HepG2 (cell line): ENCODE measurements at regions not wholly inside any gene's neighbourhood (a gene's known extent, or its start where the extent isn't known, plus 50 kb on each side); places are given as distances from the start of the nearest gene placed in this dataset.

Experiments
- ATAC-seq: fragments of 200-7000 bp; cut with Tn5 transposase; 3 replicates; pipeline ENCODE4 v1.9.1; 2020; ENCODE audit warnings: mild to moderate bottlenecking, moderate library complexity
- BruUV-seq: library from RNA; stranded (reverse); fragments of 400-500 nt; replicated peaks from 2 replicates; lab custom pipeline; 2021; lab: Mats Ljungman, UMichigan
- CTCF ChIA-PET: fragments of 300-600 bp; formaldehyde crosslinking; extraction: SDS; loops from one replicate; lab custom pipeline; 2021; ENCODE audit warnings: low total read pairs, inconsistent platforms, low intra/inter-chr PET ratio; lab: Yijun Ruan, JAX
- POLR2A ChIA-PET: fragments of 350-600 bp; sonication (Branson Sonifier 250); formaldehyde crosslinking; loops from one replicate; lab custom pipeline; 2020; ENCODE audit warnings: antibody characterized with exemption, inconsistent platforms; lab: Yijun Ruan, JAX
- DNase-seq: peaks from one replicate; pipeline ENCODE4 v3.0.0-alpha.2; 2015; ENCODE audit warnings: low spot score
- FAIRE-seq: peaks from 3 replicates; lab custom pipeline; 2011; peaks lifted over from hg19 to GRCh38; lab: Jason Lieb, UNC
- H2AFZ ChIP-seq: one replicate; pipeline ENCODE4 v1.6.1; 2011; ENCODE audit warnings: low read length, inconsistent platforms
- H3K27ac ChIP-seq: fragments of 300-600 bp; 3 replicates; pipeline ENCODE4 v1.8.0; 2011; ENCODE audit warnings: mixed run types, mild to moderate bottlenecking, mixed read lengths, low read length, inconsistent platforms; ENCODE audit not compliant: insufficient read depth; ENCODE audit errors: extremely low read length
- H3K27me3 ChIP-seq, 2 experiments: fragments of 200-600 bp in 1 of 2; 2 replicates in 1 of 2; 3 replicates in 1 of 2; pipeline versions ENCODE4 v1.6.0 to v1.8.0; 2011; ENCODE audit warnings: low read length in 2 of 2, mild to moderate bottlenecking in 2 of 2, moderate library complexity in 2 of 2, inconsistent platforms in 1 of 2; ENCODE audit not compliant: insufficient read depth in 2 of 2, control insufficient read depth in 1 of 2
- H3K36me3 ChIP-seq, 2 experiments: fragments of 200-600 bp in 1 of 2; replicated peaks in 1 of 2; 2 replicates in 1 of 2; 3 replicates in 1 of 2; pipeline versions ENCODE4 v1.5.1 to v1.8.0; 2011; ENCODE audit warnings: low read length in 2 of 2, inconsistent platforms in 1 of 2; ENCODE audit not compliant: insufficient read depth in 2 of 2, control insufficient read depth in 1 of 2
- H3K4me1 ChIP-seq: 2 replicates; pipeline ENCODE4 v1.5.1; 2012; ENCODE audit warnings: low read length, inconsistent platforms; ENCODE audit not compliant: insufficient read depth
- H3K4me2 ChIP-seq: 2 replicates; pipeline ENCODE4 v1.6.0; 2011; ENCODE audit warnings: low read depth, low read length, inconsistent platforms
- H3K4me3 ChIP-seq, 3 experiments: fragments of 200-600 bp in 1 of 3; sonication (generic), shearing (Covaris generic) in 1 of 3; replicated peaks in 1 of 3; 2 replicates each; pipeline ENCODE4 v1.5.1; 2011 to 2016; ENCODE audit warnings: low read length in 3 of 3, inconsistent platforms in 2 of 3, low read depth in 2 of 3, mild to moderate bottlenecking in 2 of 3, control low read depth in 1 of 3, mixed read lengths in 1 of 3; ENCODE audit not compliant: insufficient read depth in 1 of 3
- H3K79me2 ChIP-seq: one replicate; pipeline ENCODE4 v1.6.1; 2011; ENCODE audit warnings: low read length, inconsistent platforms; ENCODE audit not compliant: insufficient read depth
- H3K9ac ChIP-seq: 2 replicates; pipeline ENCODE4 v1.6.0; 2011; ENCODE audit warnings: mild to moderate bottlenecking, low read depth, low read length, inconsistent platforms; ENCODE audit not compliant: insufficient read depth
- H3K9me3 ChIP-seq: 2 replicates; pipeline ENCODE4 v1.5.1; 2012; ENCODE audit warnings: mild to moderate bottlenecking, low read length
- H4K20me1 ChIP-seq: 2 replicates; pipeline ENCODE4 v1.6.0; 2011; ENCODE audit warnings: inconsistent platforms, mild to moderate bottlenecking, low read length, moderate library complexity; ENCODE audit not compliant: insufficient read depth
- GFI1 ChIP-seq: sonication (generic); formaldehyde crosslinking; IDR thresholded peaks from 2 replicates; pipeline ENCODE4 v1.5.0; 2020; ENCODE audit warnings: missing genetic modification reagents, mild to moderate bottlenecking, borderline replicate concordance
- NCOA2 ChIP-seq: sonication (generic); formaldehyde crosslinking; IDR thresholded peaks from 2 replicates; pipeline ENCODE4 v1.8.0; 2022; ENCODE audit warnings: inconsistent platforms
- SRF ChIP-seq: IDR thresholded peaks from 2 replicates; pipeline ENCODE4 v1.6.1; 2011; ENCODE audit warnings: mild to moderate bottlenecking, low read depth, low read length, moderate library complexity
- ZNF12 ChIP-seq: sonication (generic); formaldehyde crosslinking; IDR thresholded peaks from 2 replicates; pipeline ENCODE4 v1.5.0; 2020; ENCODE audit warnings: missing genetic modification reagents
- ZNF432 ChIP-seq: sonication (generic); formaldehyde crosslinking; IDR thresholded peaks from 2 replicates; pipeline ENCODE4 v1.5.0; 2020; ENCODE audit warnings: missing genetic modification reagents, mild to moderate bottlenecking, borderline replicate concordance
- ZNF556 ChIP-seq: sonication (generic); formaldehyde crosslinking; IDR thresholded peaks from 2 replicates; pipeline ENCODE4 v1.4.0; 2020; ENCODE audit warnings: mild to moderate bottlenecking, missing genetic modification reagents, borderline replicate concordance
- ZNF788 ChIP-seq: sonication (generic); formaldehyde crosslinking; IDR thresholded peaks from 2 replicates; pipeline ENCODE4 v1.5.0; 2020; ENCODE audit warnings: mild to moderate bottlenecking, missing genetic modification reagents, borderline replicate concordance
- WGBS: methylation state at CpG from one replicate; pipeline ENCODE4 v1.1.6; 2017; ENCODE audit warnings: low lambda C conversion rate; 5-methylcytosine and 5-hydroxymethylcytosine counted together
- in situ Hi-C: cut with HindIII; loops from 2 replicates; pipeline ENCODE4 v1.10.0; 2017; ENCODE audit warnings: low pct_unique_long_range_greater_than_20kb; ENCODE audit not compliant: extremely low pct_ligation_motif_present
- intact Hi-C: fragments of 100-400 bp; cut with micrococcal nuclease; formaldehyde crosslinking; loops from one replicate; pipeline ENCODE4 v1.10.0; 2022; ENCODE audit not compliant: unreplicated experiment
- TF ChIP-seq, protein P1 (sequence below): sonication (generic); formaldehyde crosslinking; IDR thresholded peaks from 2 replicates; pipeline ENCODE4 v1.4.0; 2020; ENCODE audit warnings: mild to moderate bottlenecking, missing genetic modification reagents
- TF ChIP-seq, protein P2 (sequence below): sonication (generic); formaldehyde crosslinking; IDR thresholded peaks from 2 replicates; pipeline ENCODE4 v1.8.1; 2023; ENCODE audit warnings: mild to moderate bottlenecking, missing genetic modification reagents
- TF ChIP-seq, protein P3 (sequence below): sonication (generic); formaldehyde crosslinking; IDR thresholded peaks from 2 replicates; pipeline ENCODE4 v1.8.1; 2023; ENCODE audit warnings: missing genetic modification reagents, mild to moderate bottlenecking, borderline replicate concordance

DNA sequence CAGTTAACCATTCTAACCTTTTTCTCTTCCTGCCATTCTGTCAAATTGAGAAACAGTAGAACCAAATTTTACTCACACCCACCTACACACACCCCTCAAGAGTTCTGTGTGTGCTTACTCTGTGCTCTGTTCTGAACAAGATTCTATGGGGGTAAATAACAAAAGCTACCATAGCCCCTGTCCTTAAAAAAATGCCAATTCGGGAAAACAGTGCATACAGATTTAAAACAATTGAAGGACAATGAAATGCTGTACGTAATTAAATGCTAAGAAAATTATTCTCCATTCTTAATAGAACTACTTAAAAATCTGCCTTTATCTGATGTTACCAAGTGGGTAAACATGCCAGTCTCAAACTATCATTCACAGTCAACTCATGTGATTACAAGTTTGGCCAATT lies 1107.5 kb downstream of the TUSC7 start:
- H3K4me3 ChIP-seq: no peak overlapping the region
- POLR2A ChIA-PET: no interaction called here

DNA sequence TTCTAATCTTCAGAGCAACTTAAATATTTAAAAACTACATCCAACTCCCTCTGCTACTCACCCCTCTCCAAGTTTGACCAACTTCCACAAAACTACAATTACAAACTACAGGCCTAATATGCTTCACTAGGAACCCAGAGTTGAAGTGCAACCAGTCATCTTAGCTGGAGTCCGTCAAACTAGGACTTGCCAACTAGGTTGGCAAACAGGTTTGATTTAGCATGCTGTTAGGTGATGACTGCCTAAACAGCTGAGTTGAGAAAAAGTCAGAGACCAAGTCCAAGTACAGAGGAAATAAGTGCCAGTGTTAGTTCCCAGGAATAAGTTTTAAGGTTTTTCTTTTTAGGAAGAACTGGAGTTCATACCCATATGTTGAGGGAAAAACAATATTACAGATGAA lies 1109.0 kb downstream of the TUSC7 start:
- WGBS: 53% methylated on average over 1 of the region's 1 CpG
- no peak for DNase-seq
- Histone ChIP-seq H3K36me3 (no peaks in the 10 kb centered on the region), H3K27me3 (no peaks in the 10 kb centered on the region), H3K4me2 (no peak overlapping the region), H3K4me3 (no peak overlapping the region), H3K9me3 (no peaks in the 10 kb centered on the region), H4K20me1 (no peaks in the 10 kb centered on the region), H3K4me1 (no peaks in the 10 kb centered on the region), H3K79me2 (no peaks in the 10 kb centered on the region), H3K27ac (no peak overlapping the region), H3K9ac (no peak overlapping the region), H2AFZ (no peak overlapping the region)
- intact Hi-C loops: no loop called here
- in situ Hi-C loops: no loop called here
- POLR2A ChIA-PET: no interaction called here
- no peak for ATAC-seq
- no peak for FAIRE-seq
- BruUV-seq: no TSS peak
- CTCF ChIA-PET: no interaction called here
- no peak for TF ChIP-seq GFI1 (CRISPR knock-in tag)
- TF ChIP-seq SRF: no peak
- no peak for TF ChIP-seq ZNF432 (CRISPR knock-in tag)
- TF ChIP-seq, protein P1, sequence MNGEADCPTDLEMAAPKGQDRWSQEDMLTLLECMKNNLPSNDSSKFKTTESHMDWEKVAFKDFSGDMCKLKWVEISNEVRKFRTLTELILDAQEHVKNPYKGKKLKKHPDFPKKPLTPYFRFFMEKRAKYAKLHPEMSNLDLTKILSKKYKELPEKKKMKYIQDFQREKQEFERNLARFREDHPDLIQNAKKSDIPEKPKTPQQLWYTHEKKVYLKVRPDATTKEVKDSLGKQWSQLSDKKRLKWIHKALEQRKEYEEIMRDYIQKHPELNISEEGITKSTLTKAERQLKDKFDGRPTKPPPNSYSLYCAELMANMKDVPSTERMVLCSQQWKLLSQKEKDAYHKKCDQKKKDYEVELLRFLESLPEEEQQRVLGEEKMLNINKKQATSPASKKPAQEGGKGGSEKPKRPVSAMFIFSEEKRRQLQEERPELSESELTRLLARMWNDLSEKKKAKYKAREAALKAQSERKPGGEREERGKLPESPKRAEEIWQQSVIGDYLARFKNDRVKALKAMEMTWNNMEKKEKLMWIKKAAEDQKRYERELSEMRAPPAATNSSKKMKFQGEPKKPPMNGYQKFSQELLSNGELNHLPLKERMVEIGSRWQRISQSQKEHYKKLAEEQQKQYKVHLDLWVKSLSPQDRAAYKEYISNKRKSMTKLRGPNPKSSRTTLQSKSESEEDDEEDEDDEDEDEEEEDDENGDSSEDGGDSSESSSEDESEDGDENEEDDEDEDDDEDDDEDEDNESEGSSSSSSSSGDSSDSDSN (CRISPR knock-in tag): no peak
- TF ChIP-seq NCOA2: no peak
- TF ChIP-seq ZNF12 (CRISPR knock-in tag): no peak
- no peak for TF ChIP-seq ZNF556 (CRISPR knock-in tag)
- TF ChIP-seq ZNF788: no peak

More for the DNA sequence above, 1107.5 kb downstream of the TUSC7 start:
- Histone ChIP-seq H3K4me1 (no peaks in the 10 kb centered on the region), H2AFZ (no peak overlapping the region), H3K9ac (no peak overlapping the region), H4K20me1 (no peaks in the 10 kb centered on the region), H3K27me3 (no peaks in the 10 kb centered on the region), H3K27ac (no peak overlapping the region), H3K9me3 (no peaks in the 10 kb centered on the region)
- no peak for DNase-seq
- no peak for ATAC-seq
- CTCF ChIA-PET: no interaction called here
- WGBS: 3% methylated on average over 2 of the region's 2 CpGs
- intact Hi-C loops (no loop called here), in situ Hi-C loops (no loop called here)
- FAIRE-seq: no peak
- TF ChIP-seq, protein P2, sequence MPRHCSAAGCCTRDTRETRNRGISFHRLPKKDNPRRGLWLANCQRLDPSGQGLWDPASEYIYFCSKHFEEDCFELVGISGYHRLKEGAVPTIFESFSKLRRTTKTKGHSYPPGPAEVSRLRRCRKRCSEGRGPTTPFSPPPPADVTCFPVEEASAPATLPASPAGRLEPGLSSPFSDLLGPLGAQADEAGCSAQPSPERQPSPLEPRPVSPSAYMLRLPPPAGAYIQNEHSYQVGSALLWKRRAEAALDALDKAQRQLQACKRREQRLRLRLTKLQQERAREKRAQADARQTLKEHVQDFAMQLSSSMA (CRISPR knock-in tag): no peak
- TF ChIP-seq, protein P3, sequence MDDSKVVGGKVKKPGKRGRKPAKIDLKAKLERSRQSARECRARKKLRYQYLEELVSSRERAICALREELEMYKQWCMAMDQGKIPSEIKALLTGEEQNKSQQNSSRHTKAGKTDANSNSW (CRISPR knock-in tag): no peak
- TF ChIP-seq, all 625 proteins: peak for 0
- no TSS peak for BruUV-seq
- Histone ChIP-seq H3K36me3 (no peaks in the 10 kb centered on the region), H3K4me2 (no peak overlapping the region), H3K79me2 (no peaks in the 10 kb centered on the region)
